Eye (tissue), 1 donor: ENCODE measurements at regions not wholly inside any gene's neighbourhood (a gene's known extent, or its start where the extent isn't known, plus 50 kb on each side); places are given as distances from the start of the nearest gene placed in this dataset.

Source experiments
- DNase-seq: peaks from one replicate; pipeline ENCODE4 v3.0.0-alpha.2; 2015

GRCh38 chr3:152959307-152959706 lies 124.4 kb downstream of the P2RY1 start:
- no peak for DNase-seq

- no peak for DNase-seq
These were observed 125.8 kb downstream of the P2RY1 start for GRCh38 chr3:152960684-152961083.

- DNase-seq = peak; percentile 39
These were observed 126.4 kb downstream of the P2RY1 start for GRCh38 chr3:152961323-152961722.

GRCh38 chr3:152964911-152965609 lies 130.1 kb downstream of the P2RY1 start:
- DNase-seq = no peak

GRCh38 chr3:152968388-152969024 lies 133.6 kb downstream of the P2RY1 start:
- DNase-seq = no peak

GRCh38 chr3:152969557-152970300 lies 134.8 kb downstream of the P2RY1 start:
- no peak for DNase-seq

- DNase-seq = no peak
These were observed 135.9 kb downstream of the P2RY1 start for GRCh38 chr3:152970851-152971250.

GRCh38 chr3:152971880-152972279 lies 136.9 kb downstream of the P2RY1 start:
- DNase-seq = no peak

GRCh38 chr3:152973575-152973974 lies 138.6 kb downstream of the P2RY1 start:
- DNase-seq = no peak

GRCh38 chr3:152976239-152976638 lies 141.3 kb downstream of the P2RY1 start:
- no peak for DNase-seq

- no peak for DNase-seq
These were observed 142.4 kb downstream of the P2RY1 start for GRCh38 chr3:152977366-152977765.

- no peak for DNase-seq
These were observed 143.2 kb downstream of the P2RY1 start for GRCh38 chr3:152978152-152978551.

- no peak for DNase-seq
These were observed 162.6 kb downstream of the P2RY1 start for GRCh38 chr3:152997526-152997925.

GRCh38 chr3:152998591-152998990 lies 163.4 kb upstream of the RAP2B start:
- no peak for DNase-seq

GRCh38 chr3:153000325-153000724 lies 161.7 kb upstream of the RAP2B start:
- DNase-seq = no peak

GRCh38 chr3:153001210-153002078 lies 160.6 kb upstream of the RAP2B start:
- no peak for DNase-seq

- DNase-seq = no peak
These were observed 158.6 kb upstream of the RAP2B start for GRCh38 chr3:153003441-153003840.

- DNase-seq = no peak
These were observed 158.2 kb upstream of the RAP2B start for GRCh38 chr3:153003862-153004261.

GRCh38 chr3:153008226-153008625 lies 153.8 kb upstream of the RAP2B start:
- no peak for DNase-seq

GRCh38 chr3:153023896-153024295 lies 138.1 kb upstream of the RAP2B start:
- no peak for DNase-seq

GRCh38 chr3:153026026-153026425 lies 136.0 kb upstream of the RAP2B start:
- DNase-seq = peak; percentile 48

- DNase-seq = no peak
These were observed 133.6 kb upstream of the RAP2B start for GRCh38 chr3:153028381-153028780.

- DNase-seq = peak; percentile 33
These were observed 132.7 kb upstream of the RAP2B start for GRCh38 chr3:153029350-153029749.
